Stimulated activated CD8-positive, alpha-beta memory T cell treated with anti-CD3 and anti-CD28 coated beads, Interleukin-12 subunit alpha, Interleukin-12 subunit beta, amount 100 ng/mL, for 24 hours (primary cell): ENCODE measurements at regions not wholly inside any gene's neighbourhood (a gene's known extent, or its start where the extent isn't known, plus 50 kb on each side); places are given as distances from the start of the nearest gene placed in this dataset.

Experiments
- DNase-seq: peaks from one replicate; pipeline ENCODE4 v3.0.0-alpha.2; 2020; ENCODE audit errors: extremely low read depth

- DNase-seq: no peak
These were observed 110.2 kb upstream of the SPATA13 start for GRCh38 chr13:24050292-24050711.

DNA sequence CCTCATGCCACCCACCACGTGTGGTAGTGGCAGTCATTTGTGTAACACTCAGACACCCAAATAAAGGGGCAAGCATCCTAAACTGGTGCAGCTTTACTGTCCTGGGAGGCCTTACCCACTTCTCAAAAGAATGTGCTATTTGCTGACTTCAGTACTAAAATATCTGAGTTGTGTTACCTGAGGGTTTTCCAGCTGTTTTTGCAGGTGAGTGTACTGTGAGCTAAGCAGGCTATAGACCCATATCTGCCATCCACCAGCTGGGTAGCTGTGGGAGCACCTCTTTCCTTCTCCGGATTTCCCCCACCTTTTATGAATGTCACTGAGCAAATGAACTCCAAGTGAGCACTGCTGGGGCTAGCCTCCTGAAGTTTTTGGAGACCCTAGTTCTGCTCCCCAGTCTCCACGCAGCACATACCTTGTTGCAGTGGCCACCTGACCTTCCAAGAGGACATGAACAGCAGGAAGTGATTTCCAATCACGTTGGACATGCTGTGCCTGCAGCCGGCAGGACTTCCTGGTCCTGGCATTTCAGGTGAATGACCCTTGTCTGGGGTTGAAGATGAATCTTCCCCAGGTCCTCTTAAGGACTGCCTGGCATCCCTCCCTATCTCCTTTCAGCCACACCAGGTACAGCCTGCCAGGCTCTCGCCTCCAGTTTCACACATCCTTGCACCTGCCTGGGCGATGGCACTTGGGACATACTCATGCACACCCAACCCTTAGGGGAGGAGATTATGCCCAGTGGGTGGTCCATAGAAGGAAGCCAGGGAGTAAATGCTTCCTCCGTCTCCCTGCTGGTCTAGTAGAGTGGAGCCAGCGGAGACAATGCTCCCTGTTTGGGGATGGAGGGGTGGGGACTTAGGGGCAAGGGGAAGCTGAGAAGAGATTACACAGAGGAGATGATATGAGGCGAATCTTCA, 109.5 kb upstream of the SPATA13 start:
- DNase-seq: no peak

- DNase-seq: no peak
These were observed 107.7 kb upstream of the SPATA13 start for GRCh38 chr13:24052547-24053518.

- peak; percentile 24 for DNase-seq
These were observed 106.8 kb upstream of the SPATA13 start for GRCh38 chr13:24053519-24054251.

- DNase-seq: no peak
These were observed 103.8 kb upstream of the SPATA13 start for GRCh38 chr13:24056616-24057137.

GRCh38 chr13:24060993-24061392, 99.5 kb upstream of the SPATA13 start:
- no peak for DNase-seq

GRCh38 chr13:24063281-24063877, 97.1 kb upstream of the SPATA13 start:
- DNase-seq: no peak

DNA sequence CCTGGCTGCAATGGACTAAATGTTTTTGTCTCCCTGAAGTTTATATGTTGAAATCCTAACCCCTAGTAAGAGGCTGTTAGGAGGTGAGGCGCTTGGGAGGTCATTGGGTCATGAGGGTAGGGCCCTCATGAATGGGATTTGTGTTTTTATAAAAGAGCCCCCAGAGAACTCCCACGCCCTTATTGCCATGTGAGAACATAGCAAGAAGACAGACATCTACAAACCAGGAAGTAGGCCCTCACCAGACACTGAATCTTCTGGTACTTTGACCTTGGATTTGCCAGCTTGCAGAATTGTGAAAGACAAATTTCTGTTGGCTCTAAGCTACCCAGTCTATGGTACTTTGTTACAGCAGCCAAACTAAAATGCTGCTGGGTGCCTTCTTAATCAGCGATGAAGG, 96.1 kb upstream of the SPATA13 start:
- DNase-seq: no peak

DNA sequence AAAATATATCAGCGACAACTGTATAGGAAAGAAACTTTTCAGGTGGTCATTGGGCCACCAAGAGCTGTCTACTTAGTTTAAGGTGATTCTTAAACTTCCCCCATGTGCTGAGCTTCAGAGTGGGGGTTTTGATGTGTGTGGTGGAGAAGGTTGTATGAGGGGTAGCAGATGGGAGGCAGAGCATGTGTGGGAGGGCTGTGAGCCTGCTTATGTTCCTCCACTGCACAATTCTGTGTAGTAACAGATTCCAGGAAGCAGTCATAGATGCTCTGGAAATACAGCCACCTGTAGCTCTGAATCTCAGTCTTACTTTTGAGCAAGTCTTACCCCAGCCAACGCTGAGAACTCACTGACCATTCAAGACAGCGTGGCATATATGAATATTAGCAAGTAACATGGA, 95.3 kb upstream of the SPATA13 start:
- no peak for DNase-seq

GRCh38 chr13:24066405-24067295, 93.9 kb upstream of the SPATA13 start:
- DNase-seq: no peak

- no peak for DNase-seq
These were observed 92.0 kb upstream of the SPATA13 start for GRCh38 chr13:24068472-24068871.

GRCh38 chr13:24071016-24071415, 89.5 kb upstream of the SPATA13 start:
- no peak for DNase-seq

DNA sequence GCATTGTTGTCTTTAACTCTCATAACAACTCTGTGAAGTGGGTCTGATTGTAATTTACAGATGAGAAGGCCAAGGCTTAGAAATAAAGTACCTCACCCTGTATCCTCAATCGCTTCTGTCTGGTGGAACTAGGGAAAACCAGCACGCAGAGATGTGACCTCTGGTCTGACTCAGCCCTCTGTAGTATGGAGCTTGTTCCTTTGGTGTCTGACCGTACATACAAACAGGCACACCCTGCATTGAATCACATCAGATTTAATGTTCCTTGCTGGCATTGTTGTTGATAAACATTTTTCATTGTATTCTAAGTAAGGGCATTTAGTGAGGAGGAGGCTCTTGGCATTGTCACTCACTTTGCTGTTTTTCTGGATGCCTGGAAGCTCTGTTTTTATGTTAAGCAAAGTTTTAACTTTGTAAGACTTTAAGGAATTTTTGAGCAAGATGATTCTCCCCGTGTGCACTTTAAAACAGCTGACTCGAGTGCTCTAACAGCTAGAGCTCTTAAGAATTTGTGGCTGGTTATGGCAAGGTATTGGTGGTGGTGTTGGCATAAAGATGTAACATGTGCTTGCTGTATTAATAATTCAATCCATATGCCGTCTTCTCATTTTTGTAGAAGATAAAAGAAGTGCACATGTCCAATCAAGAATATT, 89.0 kb upstream of the SPATA13 start:
- DNase-seq: no peak

DNA sequence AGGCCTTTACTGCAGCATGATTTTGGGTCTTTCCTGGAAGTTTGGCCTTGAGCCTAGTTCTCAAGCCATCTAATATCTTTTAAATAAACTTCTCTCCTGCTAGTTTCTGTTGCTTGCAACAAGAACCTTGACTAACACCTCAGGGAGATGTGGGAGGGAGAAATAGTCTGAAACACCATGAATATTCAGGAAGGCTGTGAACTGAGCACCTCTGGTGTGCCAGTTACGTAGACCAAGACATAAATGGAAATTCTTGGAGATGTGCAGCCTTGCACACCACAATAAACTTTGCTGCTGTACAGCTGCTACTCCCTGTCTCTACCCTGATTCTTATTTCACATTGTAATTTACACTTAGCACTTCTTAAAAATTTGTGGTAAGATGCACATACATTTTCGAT, 86.9 kb upstream of the SPATA13 start:
- no peak for DNase-seq

- DNase-seq: no peak
These were observed 85.8 kb upstream of the SPATA13 start for GRCh38 chr13:24074678-24075077.

DNA sequence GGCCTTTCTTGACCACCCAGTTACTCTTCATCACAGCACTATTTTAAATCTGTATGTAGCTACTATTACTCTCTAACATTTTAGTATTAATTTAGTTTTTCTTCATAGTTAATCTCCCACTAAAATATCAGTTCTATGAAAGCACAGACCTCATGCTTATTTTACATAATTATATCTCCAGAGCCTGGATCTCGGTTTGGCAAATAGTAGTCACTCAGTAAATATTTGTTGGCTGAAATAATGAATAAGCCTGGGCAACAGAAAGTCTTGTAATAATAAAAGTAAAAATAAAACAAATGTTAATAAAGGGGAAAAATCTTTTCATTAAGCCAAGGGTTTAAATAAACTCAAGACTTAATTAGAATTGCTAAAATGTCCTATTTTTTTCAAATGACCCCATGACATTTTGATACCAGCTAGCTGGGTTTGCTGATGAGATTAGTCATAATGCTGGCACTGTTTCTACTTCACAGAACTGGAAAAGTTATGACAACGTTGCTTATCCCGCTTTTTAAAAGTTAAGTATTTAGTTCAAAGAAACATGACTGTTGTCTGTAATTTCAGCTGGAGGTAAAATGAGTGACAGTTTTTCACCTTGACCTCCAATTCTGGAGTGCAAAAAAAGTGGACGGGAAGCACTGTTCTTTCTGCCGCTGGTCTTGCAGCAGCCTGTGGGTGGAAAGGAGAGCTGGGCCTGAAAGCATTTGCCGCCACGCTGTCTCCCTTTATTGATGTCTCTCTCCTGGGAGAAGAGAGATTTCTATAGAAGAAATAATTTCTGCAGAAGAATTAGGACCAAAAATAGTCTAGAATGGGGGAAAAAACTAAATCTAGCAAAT, 85.2 kb upstream of the SPATA13 start:
- no peak for DNase-seq

- no peak for DNase-seq
These were observed 84.4 kb upstream of the SPATA13 start for GRCh38 chr13:24076109-24076508.

- no peak for DNase-seq
These were observed 83.9 kb upstream of the SPATA13 start for GRCh38 chr13:24076636-24077035.

GRCh38 chr13:24080134-24080533, 80.4 kb upstream of the SPATA13 start:
- DNase-seq: no peak
